ENCODE measurements at regions not wholly inside any gene's neighbourhood (a gene's known extent, or its start where the extent isn't known, plus 50 kb on each side); places are given as distances from the start of the nearest gene placed in this dataset.

- TF ChIP-seq EZH2 (IDR thresholded peaks at IDR 0.05; ENCODE audit: insufficient read depth, low read length) (no peak), CTCF (IDR thresholded peaks at IDR 0.05; ENCODE audit: insufficient read depth, low read depth, low read length) (no peak)
These were observed 177.0 kb upstream of the GLI3 start for GRCh38 chr7:42414028-42414427.

Measured in astrocyte (in vitro differentiated cells and primary cell).